ENCODE measurements at regions not wholly inside any gene's neighbourhood (a gene's known extent, or its start where the extent isn't known, plus 50 kb on each side); places are given as distances from the start of the nearest gene placed in this dataset.

DNA sequence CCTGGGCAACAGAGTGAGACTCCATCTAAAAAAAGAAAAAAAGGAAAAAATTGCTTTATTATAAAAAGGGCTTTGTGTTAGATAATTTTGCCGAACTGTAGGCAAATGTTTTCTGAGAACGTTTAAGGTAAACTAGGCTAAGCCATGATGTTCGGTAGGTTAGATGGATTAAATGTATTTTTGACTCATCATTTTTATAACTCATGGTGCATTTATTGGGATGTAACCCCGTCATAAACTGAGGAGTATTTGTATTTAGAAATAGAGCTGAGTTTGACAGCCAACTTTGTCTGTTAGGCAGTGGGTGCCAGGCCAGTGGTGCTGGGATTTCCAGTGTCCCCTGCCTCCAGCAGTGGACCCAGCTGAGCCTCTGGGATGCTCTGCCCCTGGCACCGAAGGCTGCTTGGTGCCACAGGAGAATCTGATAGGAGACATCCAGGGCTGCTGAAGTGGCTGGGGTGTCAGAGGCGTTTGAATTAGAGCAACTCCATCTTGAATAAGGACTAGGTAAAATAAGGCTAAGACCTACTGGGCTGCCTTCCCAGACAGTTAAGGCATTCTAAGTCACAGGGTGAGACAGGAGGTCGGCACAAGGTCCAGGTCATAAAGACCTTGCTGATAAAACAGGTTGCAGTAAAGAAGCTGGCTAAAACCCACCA, 114.9 kb upstream of the EEPD1 start:
- no peaks in the 10 kb centered on the region for H3K36me3 ChIP-seq (ENCODE audit: control insufficient read depth, insufficient read depth, low read length)
- H3K4me2 ChIP-seq (ENCODE audit: extremely low read depth, insufficient read depth, low read length), result no peak overlapping the region
- no peaks in the 10 kb centered on the region for H3K27me3 ChIP-seq (ENCODE audit: control insufficient read depth, insufficient read depth, low read length)
- TF ChIP-seq EZH2 (IDR thresholded peaks at IDR 0.05; ENCODE audit: low read length, missing control alignments), result no peak
- TF ChIP-seq, protein P1, sequence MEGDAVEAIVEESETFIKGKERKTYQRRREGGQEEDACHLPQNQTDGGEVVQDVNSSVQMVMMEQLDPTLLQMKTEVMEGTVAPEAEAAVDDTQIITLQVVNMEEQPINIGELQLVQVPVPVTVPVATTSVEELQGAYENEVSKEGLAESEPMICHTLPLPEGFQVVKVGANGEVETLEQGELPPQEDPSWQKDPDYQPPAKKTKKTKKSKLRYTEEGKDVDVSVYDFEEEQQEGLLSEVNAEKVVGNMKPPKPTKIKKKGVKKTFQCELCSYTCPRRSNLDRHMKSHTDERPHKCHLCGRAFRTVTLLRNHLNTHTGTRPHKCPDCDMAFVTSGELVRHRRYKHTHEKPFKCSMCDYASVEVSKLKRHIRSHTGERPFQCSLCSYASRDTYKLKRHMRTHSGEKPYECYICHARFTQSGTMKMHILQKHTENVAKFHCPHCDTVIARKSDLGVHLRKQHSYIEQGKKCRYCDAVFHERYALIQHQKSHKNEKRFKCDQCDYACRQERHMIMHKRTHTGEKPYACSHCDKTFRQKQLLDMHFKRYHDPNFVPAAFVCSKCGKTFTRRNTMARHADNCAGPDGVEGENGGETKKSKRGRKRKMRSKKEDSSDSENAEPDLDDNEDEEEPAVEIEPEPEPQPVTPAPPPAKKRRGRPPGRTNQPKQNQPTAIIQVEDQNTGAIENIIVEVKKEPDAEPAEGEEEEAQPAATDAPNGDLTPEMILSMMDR (conservative IDR thresholded peaks at IDR 0.05 in 1 of 2, IDR thresholded peaks at IDR 0.05 in 1 of 2; ENCODE audit: low read depth in 1 of 2, low read length in 2 of 2), result no peak
- no peaks in the 10 kb centered on the region for H3K9me3 ChIP-seq (ENCODE audit: control insufficient read depth, insufficient read depth, low read depth, low read length)
- no peak overlapping the region for H3K27ac ChIP-seq (ENCODE audit: insufficient read depth, low read length)
- DNase-seq (ENCODE audit: low read depth in 2 of 2), result no peak
- no peak overlapping the region for H2AFZ ChIP-seq (ENCODE audit: low read length)
- no peaks in the 10 kb centered on the region for H3K79me2 ChIP-seq (ENCODE audit: control insufficient read depth, insufficient read depth, low read length)
- no peaks in the 10 kb centered on the region for H4K20me1 ChIP-seq (ENCODE audit: control insufficient read depth, extremely low read depth, insufficient read depth, low read length)
- H3K9ac ChIP-seq (ENCODE audit: insufficient read depth, low read length), result no peak overlapping the region
- H3K4me3 ChIP-seq (replicated peaks in 1 of 4; ENCODE audit: control extremely low read depth in 1 of 4, insufficient read depth in 1 of 4, low read depth in 3 of 4, low read length in 4 of 4), result no peak overlapping the region
- H3K4me1 ChIP-seq (ENCODE audit: control insufficient read depth, extremely low read depth, insufficient read depth, low read length), result peaks cover 2% of the 10 kb centered on the region

- Histone ChIP-seq H3K4me3 (replicated peaks in 1 of 4; ENCODE audit: control extremely low read depth in 1 of 4, insufficient read depth in 1 of 4, low read depth in 3 of 4, low read length in 4 of 4) (no peak overlapping the region), H3K27me3 (ENCODE audit: control insufficient read depth, insufficient read depth, low read length) (no peaks in the 10 kb centered on the region), H3K9ac (ENCODE audit: insufficient read depth, low read length) (no peak overlapping the region), H3K4me2 (ENCODE audit: extremely low read depth, insufficient read depth, low read length) (no peak overlapping the region), H3K9me3 (ENCODE audit: control insufficient read depth, insufficient read depth, low read depth, low read length) (no peaks in the 10 kb centered on the region), H3K79me2 (ENCODE audit: control insufficient read depth, insufficient read depth, low read length) (no peaks in the 10 kb centered on the region), H2AFZ (ENCODE audit: low read length) (no peak overlapping the region), H4K20me1 (ENCODE audit: control insufficient read depth, extremely low read depth, insufficient read depth, low read length) (no peaks in the 10 kb centered on the region), H3K27ac (ENCODE audit: insufficient read depth, low read length) (no peak overlapping the region), H3K4me1 (ENCODE audit: control insufficient read depth, extremely low read depth, insufficient read depth, low read length) (peaks cover 4% of the 10 kb centered on the region), H3K36me3 (ENCODE audit: control insufficient read depth, insufficient read depth, low read length) (no peaks in the 10 kb centered on the region)
- peak in 1 of 2 donors; percentile 34 for DNase-seq (ENCODE audit: low read depth in 2 of 2)
- TF ChIP-seq, protein P1 (conservative IDR thresholded peaks at IDR 0.05 in 1 of 2, IDR thresholded peaks at IDR 0.05 in 1 of 2; ENCODE audit: low read depth in 1 of 2, low read length in 2 of 2), result no peak
- TF ChIP-seq EZH2 (IDR thresholded peaks at IDR 0.05; ENCODE audit: low read length, missing control alignments), result no peak
These were observed 113.8 kb upstream of the EEPD1 start for GRCh38 chr7:36039243-36039642.

GRCh38 chr7:36039671-36040070, 113.4 kb upstream of the EEPD1 start:
- TF ChIP-seq, protein P1 (conservative IDR thresholded peaks at IDR 0.05 in 1 of 2, IDR thresholded peaks at IDR 0.05 in 1 of 2; ENCODE audit: low read depth in 1 of 2, low read length in 2 of 2), result no peak
- Histone ChIP-seq H3K9me3 (ENCODE audit: control insufficient read depth, insufficient read depth, low read depth, low read length) (no peaks in the 10 kb centered on the region), H3K9ac (ENCODE audit: insufficient read depth, low read length) (no peak overlapping the region), H3K4me1 (ENCODE audit: control insufficient read depth, extremely low read depth, insufficient read depth, low read length) (peaks cover 4% of the 10 kb centered on the region), H3K27me3 (ENCODE audit: control insufficient read depth, insufficient read depth, low read length) (no peaks in the 10 kb centered on the region), H3K4me2 (ENCODE audit: extremely low read depth, insufficient read depth, low read length) (no peak overlapping the region), H3K79me2 (ENCODE audit: control insufficient read depth, insufficient read depth, low read length) (no peaks in the 10 kb centered on the region), H3K36me3 (ENCODE audit: control insufficient read depth, insufficient read depth, low read length) (no peaks in the 10 kb centered on the region), H3K4me3 (replicated peaks in 1 of 4; ENCODE audit: control extremely low read depth in 1 of 4, insufficient read depth in 1 of 4, low read depth in 3 of 4, low read length in 4 of 4) (no peak overlapping the region), H3K27ac (ENCODE audit: insufficient read depth, low read length) (no peak overlapping the region), H2AFZ (ENCODE audit: low read length) (no peak overlapping the region), H4K20me1 (ENCODE audit: control insufficient read depth, extremely low read depth, insufficient read depth, low read length) (no peaks in the 10 kb centered on the region)
- no peak for DNase-seq (ENCODE audit: low read depth in 2 of 2)
